Astrocyte of the hippocampus (primary cell): ENCODE measurements at regions not wholly inside any gene's neighbourhood (a gene's known extent, or its start where the extent isn't known, plus 50 kb on each side); places are given as distances from the start of the nearest gene placed in this dataset.

Experiments used
- DNase-seq: peaks from one replicate; pipeline ENCODE4 v3.0.0; 2011; ENCODE audit warnings: low read depth, low spot score

DNA sequence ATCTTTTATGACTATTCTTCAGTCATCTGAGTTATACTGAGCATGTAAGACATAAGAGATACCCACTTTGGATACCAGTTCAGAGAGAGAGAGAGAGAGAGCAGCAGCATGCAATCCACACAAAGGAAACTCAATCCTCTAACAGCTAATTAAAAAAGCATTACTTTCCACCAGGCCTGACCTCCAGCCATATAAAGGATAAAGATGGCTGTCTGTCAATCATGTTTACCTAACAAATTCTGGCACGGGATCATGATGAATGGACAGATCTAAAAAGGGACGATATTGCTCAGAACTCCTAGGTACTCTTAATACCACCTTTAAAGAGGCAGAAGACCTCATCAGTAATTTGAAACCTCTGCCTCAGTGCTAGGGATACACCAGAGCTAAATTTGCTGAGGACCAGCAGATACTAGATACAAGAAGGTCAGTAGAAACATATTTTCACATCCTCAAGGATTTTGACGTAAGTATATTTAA is 159.2 kb downstream of the RPS12 start:
- no peak for DNase-seq

- DNase-seq = no peak
These were observed 159.8 kb downstream of the RPS12 start for GRCh38 chr6:132974122-132974521.

- DNase-seq = no peak
These were observed 163.0 kb downstream of the RPS12 start for GRCh38 chr6:132977413-132977812.

DNA sequence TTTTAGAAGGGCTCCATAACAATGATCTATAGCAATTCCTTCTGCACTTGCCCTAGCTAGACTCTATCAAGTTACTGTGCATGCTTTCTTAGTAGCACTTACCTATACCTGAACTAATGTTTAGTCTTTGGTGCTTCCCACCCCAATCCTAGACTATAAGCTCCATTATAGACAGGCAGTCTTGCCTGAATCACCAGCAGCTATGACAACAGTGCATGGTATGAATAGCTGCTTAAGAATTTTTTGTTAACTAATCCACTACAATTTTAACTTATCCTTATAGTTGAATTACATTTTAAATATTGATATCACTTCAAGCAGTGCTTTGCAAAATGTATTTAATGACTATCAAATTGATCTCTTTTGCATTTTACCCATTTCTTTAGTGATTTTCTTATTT is 164.3 kb downstream of the RPS12 start:
- DNase-seq = no peak

GRCh38 chr6:132993738-132994137 is 179.4 kb downstream of the RPS12 start:
- DNase-seq = no peak

- no peak for DNase-seq
These were observed 180.6 kb downstream of the RPS12 start for GRCh38 chr6:132995009-132995408.

DNA sequence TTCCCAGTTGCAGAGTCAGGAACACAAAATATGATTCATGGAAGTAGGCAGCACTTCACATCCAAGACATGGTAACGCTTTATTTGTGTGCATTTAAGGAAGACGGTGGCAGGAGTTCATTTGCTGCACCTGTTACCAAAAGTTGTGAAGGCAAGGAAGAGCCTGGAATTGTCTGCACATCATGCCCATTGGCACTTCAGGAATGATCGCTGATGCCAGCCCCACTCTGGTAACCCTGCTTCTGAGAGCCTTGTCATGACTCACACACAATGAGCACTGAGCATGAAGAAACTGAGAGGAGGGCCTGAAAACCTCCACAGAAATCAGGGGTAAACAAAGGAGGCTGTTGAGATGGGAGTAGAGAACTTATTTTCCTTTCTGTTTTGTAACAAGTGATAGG is 181.1 kb downstream of the RPS12 start:
- peak; percentile 62 for DNase-seq

DNA sequence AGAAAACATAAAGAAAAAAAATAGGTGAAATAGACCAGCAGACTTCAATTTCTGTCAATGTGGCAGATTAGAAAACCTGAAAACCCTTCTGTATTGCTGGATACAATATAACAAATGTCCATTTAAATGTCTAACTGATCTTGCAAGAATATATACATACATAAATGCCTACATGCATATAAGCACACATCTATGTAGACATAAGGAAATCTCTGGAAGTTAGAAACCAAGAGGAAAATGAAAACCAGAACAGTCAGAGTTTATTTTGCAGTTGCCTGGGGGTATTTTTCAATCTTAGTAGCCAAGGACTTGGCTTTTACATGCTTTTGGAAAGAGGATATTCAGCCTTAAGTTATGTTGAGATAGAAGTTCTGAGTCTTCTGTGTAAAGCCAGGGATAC is 184.0 kb downstream of the RPS12 start:
- no peak for DNase-seq

DNA sequence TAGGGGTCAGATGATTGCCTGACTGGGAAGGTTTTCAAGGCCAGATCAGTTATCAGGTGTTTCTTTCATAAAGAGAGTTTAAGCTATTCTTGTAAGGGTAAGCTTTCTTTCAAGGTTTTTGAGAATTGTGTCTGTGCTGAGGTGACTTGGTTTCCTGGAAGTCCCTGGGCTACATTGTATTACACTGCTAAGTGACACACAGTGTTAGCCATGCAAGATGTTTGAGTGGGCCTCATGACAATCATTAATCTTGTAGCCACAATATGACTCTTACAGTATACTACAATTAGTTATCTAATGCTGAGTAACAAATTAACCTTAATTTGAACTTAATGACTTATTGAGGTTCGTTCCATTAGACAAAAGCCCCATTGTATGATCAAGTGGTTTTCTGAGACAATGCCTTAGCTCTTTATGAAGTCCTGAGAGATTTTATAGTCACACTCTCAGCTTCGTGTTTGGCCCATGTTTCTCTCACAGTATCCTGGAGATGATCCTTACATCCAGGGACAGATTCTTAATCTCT is 186.7 kb downstream of the RPS12 start:
- DNase-seq = no peak

- DNase-seq = no peak
These were observed 190.0 kb downstream of the RPS12 start for GRCh38 chr6:133004304-133004884.

- DNase-seq = no peak
These were observed 198.4 kb downstream of the RPS12 start for GRCh38 chr6:133012774-133013173.

DNA sequence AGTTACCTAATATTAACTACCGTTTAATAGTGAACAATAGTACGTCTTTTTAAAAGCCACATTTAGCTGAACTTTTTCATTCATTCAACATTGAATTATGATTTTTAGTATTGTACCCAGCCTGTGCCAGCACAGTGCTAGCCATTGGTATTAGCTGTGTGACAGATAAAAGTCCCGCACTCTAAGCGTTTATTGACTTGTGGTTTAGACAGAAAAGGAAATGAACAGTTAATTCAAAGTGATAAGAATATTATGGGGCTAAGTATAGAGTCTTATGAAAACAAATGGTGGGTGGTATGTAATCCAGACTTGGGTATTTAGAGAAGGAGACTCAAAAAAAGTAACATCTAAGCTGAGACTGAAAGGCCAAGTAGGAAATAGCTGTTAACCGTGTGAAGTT is 202.3 kb downstream of the RPS12 start:
- DNase-seq = no peak

GRCh38 chr6:133017581-133017980 is 203.2 kb downstream of the RPS12 start:
- peak; percentile 59 for DNase-seq

GRCh38 chr6:133026705-133027104 is 212.3 kb downstream of the RPS12 start:
- no peak for DNase-seq

GRCh38 chr6:133033263-133033662 is 207.9 kb upstream of the EYA4 start:
- no peak for DNase-seq

DNA sequence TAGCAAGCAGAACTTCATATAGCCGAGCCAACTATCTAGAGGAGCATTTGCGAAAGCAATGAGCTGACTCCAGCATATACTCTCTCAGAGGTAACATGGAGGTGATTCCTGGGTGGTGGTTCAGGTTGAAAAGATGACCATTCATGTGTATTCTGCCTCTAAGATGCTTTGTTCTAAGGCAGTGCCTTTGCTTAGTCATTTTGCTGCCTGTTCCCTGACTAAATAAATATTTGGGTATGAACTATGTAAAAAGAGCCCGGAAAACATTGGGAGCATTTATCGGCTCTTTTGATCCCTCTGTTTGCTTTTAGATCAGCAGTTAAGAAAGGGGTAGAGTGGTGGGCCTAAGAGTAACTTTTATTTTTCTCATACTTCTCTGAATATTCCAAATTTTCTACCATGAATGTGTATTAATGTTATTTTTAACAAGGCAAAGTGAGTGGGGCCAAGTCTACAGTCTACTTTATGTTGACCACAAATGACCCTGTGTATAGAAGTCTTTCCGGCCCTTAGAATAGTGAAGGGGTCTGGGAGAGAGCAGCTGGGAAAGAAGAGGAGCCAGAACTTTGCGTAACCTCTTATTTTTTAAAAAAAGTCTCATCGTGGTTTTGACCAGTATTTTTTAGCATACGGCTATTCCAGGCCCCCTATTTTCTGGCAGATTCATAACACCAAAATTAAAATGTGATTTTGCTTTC is 206.5 kb upstream of the EYA4 start:
- DNase-seq = no peak

DNA sequence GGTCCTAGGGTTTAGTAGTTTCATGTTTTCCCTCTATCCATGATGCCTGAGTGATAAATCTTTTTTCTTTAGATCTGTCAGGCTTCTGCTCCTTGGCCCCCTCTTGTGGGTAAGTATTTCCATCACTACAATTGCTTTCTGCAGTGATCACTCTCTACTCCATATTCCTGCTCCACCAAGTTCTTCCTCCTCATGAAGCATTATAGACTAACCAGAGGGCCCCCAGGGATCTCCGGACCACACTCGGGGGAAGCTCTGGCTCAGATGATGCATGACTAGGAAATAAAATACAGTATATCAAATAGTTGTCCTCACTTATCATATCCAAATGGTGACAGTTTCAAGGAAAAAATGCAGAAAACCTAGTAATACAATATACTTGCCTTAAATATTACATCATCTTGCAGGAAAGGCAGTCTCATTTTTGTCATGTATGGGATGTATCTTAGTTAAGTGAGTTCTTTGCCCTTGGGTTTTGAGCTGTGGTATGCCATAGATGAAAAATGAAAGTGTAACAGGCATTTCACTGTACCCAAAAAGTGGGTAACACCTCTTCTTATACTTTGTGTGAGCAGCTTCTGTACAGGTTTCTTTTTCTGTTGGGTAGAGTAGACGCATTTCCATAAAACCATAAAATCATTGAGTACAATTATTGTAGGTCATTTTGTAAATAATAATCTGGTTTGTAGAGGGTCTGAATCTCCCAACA is 200.9 kb upstream of the EYA4 start:
- DNase-seq = peak; percentile 60

- no peak for DNase-seq
These were observed 200.2 kb upstream of the EYA4 start for GRCh38 chr6:133040803-133041419.

DNA sequence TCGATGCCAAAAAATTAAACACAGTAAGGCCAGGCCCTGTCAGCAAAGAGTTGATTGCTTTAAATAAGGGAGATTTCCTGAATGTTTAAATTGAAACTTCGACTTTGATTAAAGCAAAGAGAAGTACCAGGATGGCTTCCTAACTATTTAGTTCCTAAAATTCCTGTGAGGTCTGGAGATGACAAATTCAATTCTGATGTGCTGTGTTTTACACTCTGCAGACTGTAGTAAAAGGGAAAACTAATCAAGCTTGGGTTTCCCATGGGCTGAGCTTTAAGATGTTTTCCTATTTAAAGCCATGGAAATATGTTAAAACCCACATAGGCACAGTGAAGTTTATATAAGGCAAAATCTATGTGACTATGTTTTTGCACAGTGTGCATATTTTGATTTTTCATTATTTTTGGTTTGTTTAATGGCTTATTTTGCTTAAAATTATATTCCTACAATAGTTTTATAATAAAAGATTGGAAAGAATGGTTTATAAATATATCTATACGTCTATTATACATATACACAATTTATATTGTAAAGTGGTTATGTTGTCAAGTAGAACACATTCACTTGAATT is 198.5 kb upstream of the EYA4 start:
- no peak for DNase-seq

- no peak for DNase-seq
These were observed 194.6 kb upstream of the EYA4 start for GRCh38 chr6:133046576-133046975.

DNA sequence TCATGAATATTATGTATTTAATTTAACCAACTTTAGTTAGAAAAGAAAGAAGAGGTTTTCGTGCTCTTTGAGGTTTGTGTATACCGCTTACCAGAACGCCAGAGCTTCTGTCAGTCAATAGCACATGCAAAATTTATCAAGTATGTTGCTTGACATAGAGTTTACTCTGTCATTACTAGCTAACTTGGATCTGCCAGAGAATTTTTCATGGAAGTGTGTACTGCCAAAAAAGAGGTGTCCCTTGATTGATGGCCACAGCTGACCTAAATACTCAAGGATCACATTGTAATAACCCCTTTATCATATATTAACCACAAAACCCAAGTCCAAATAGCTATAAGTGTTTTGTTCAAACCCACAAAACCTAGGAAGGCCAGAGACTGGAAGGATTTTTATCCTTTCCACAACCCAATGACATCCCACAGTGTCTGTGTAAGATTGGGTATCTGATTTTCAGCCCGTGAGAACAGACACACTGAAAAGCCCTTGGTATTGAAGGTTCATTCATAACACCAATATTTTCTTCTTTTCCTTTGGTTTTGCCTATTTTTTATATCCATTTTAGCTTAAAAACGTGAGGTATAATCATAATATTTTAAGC is 194.0 kb upstream of the EYA4 start:
- DNase-seq = no peak
